ENCODE measurements at regions not wholly inside any gene's neighbourhood (a gene's known extent, or its start where the extent isn't known, plus 50 kb on each side); places are given as distances from the start of the nearest gene placed in this dataset.

- Histone ChIP-seq H4K20me1 (replicated peaks; ENCODE audit: control insufficient read depth, extremely low read depth, insufficient read depth, low read length) (no peaks in the 10 kb centered on the region), H3K9ac (replicated peaks; ENCODE audit: extremely low read depth, insufficient read depth, low read length) (no peak overlapping the region), H3K36me3 (ENCODE audit: control insufficient read depth in 2 of 2, extremely low read depth in 1 of 2, insufficient read depth in 2 of 2, low read length in 2 of 2) (no peaks in the 10 kb centered on the region), H3K27ac (ENCODE audit: insufficient read depth, low read depth, low read length) (no peak overlapping the region), H2AFZ (ENCODE audit: low read depth, low read length) (no peak overlapping the region), H3K9me3 (replicated peaks; ENCODE audit: control insufficient read depth, insufficient read depth, low read length) (no peaks in the 10 kb centered on the region), H3K4me3 (replicated peaks in 1 of 3; ENCODE audit: insufficient read depth in 1 of 3, low read depth in 1 of 3, low read length in 3 of 3) (no peak overlapping the region), H3K9me1 (replicated peaks; ENCODE audit: control insufficient read depth, extremely low read depth, insufficient read depth, low read length) (no peaks in the 10 kb centered on the region), H3K4me2 (ENCODE audit: insufficient read depth, low read length) (no peak overlapping the region), H3K27me3 (ENCODE audit: control insufficient read depth in 2 of 2, insufficient read depth in 2 of 2, low read length in 2 of 2) (no peaks in the 10 kb centered on the region), H3K79me2 (ENCODE audit: control insufficient read depth, insufficient read depth, low read length) (no peaks in the 10 kb centered on the region), H3K4me1 (ENCODE audit: control insufficient read depth, extremely low read depth, insufficient read depth, low read length) (no peaks in the 10 kb centered on the region)
- TF ChIP-seq POLR2A (IDR thresholded peaks at IDR 0.05; ENCODE audit: low read depth, low read length) (no peak), EZH2 (IDR thresholded peaks at IDR 0.05; ENCODE audit: borderline replicate concordance, low read depth, low read length, severe bottlenecking) (no peak), MAX (IDR thresholded peaks at IDR 0.05; ENCODE audit: insufficient read depth, insufficient read length) (no peak), GATA2 (IDR thresholded peaks at IDR 0.05; ENCODE audit: insufficient read depth, insufficient read length, low read depth, low read length) (no peak), MYC (IDR thresholded peaks at IDR 0.05; ENCODE audit: low read depth, low read length) (no peak), POLR2AphosphoS5 (IDR thresholded peaks at IDR 0.05; ENCODE audit: insufficient read depth, low read depth, low read length) (no peak), JUN (IDR thresholded peaks at IDR 0.05; ENCODE audit: borderline replicate concordance, insufficient read depth, insufficient read length, low read depth) (no peak), FOS (IDR thresholded peaks at IDR 0.05; ENCODE audit: borderline replicate concordance, insufficient read depth, low read length) (no peak)
- TF ChIP-seq, protein P1, sequence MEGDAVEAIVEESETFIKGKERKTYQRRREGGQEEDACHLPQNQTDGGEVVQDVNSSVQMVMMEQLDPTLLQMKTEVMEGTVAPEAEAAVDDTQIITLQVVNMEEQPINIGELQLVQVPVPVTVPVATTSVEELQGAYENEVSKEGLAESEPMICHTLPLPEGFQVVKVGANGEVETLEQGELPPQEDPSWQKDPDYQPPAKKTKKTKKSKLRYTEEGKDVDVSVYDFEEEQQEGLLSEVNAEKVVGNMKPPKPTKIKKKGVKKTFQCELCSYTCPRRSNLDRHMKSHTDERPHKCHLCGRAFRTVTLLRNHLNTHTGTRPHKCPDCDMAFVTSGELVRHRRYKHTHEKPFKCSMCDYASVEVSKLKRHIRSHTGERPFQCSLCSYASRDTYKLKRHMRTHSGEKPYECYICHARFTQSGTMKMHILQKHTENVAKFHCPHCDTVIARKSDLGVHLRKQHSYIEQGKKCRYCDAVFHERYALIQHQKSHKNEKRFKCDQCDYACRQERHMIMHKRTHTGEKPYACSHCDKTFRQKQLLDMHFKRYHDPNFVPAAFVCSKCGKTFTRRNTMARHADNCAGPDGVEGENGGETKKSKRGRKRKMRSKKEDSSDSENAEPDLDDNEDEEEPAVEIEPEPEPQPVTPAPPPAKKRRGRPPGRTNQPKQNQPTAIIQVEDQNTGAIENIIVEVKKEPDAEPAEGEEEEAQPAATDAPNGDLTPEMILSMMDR (IDR thresholded peaks at IDR 0.05; ENCODE audit: extremely low read depth in 1 of 2, insufficient read depth in 1 of 2, low read depth in 1 of 2, low read length in 2 of 2): no peak
- no TSS peak for BruUV-seq (replicated peaks)
- intact Hi-C loops (cut with micrococcal nuclease) (no loop called here), dilution Hi-C loops (cut with MboI; ENCODE audit: extremely low pct_ligation_motif_present, low sequenced_read_pairs) (no loop called here)
- ChIA-PET POLR2A (no interaction called here), CTCF (no interaction called here)
- DNase-seq (ENCODE audit: low read depth, low spot score) (no peak), FAIRE-seq (no peak)
Observed at GRCh38 chr7:156237614-156238013, 403.0 kb upstream of the RNF32 start.
